ENCODE measurements at regions not wholly inside any gene's neighbourhood (a gene's known extent, or its start where the extent isn't known, plus 50 kb on each side); places are given as distances from the start of the nearest gene placed in this dataset.
A peak's percentile ranks its signal among the peaks of the same experiment; 100 is the strongest.
"Not testable (repeated sequence)": the region's sequence is repeated elsewhere in the genome, so short reads cannot be mapped to it uniquely, and the experiment has no call there.

DNA sequence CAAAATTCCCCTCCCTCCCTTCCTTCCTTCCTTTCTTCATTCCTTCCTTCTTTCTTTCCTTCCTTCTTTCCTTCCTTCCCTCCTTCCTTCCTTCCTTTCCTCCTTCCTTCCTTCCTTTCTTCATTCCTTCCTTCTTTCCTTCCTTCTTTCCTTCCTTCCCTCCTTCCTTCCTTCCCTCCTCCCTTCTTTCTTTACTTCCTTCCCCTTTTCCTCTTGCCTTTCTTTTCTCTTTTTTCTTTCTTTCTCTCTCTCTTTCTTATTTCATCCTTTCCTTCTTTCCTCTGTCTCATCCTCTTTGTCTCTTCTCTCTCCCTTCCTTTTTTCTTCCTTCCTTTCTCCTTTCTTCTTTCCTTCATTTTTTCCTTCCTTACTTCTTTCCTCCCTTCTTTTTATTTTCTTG, 171.9 kb upstream of the BRINP3 start:
- in situ Hi-C loops (cut with HindIII; ENCODE audit: low pct_unique_long_range_greater_than_20kb, low sequenced_read_pairs), result no loop called here
- DNase-seq (ENCODE audit: low read depth, low spot score), result no peak

DNA sequence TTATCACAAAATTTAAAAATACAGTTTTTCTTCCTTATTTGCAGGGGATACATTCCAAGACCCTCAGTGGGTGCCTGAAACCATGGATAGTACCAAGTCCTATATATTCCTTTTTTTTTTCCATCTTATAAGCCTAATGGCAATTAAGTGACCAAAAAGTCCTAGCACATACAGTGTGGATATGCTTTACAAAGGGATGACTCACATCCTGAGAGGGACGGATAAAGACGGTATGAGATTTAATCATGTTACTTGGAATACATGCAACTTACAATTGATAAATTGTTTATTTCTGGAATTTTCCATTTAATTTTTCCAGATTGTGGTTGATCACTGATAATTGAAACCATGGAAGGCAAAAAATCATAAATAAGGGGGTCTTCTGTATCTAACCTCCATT, 181.2 kb upstream of the BRINP3 start:
- in situ Hi-C loops (cut with HindIII; ENCODE audit: low pct_unique_long_range_greater_than_20kb, low sequenced_read_pairs), result no loop called here
- no peak for DNase-seq (ENCODE audit: low read depth, low spot score)

DNA sequence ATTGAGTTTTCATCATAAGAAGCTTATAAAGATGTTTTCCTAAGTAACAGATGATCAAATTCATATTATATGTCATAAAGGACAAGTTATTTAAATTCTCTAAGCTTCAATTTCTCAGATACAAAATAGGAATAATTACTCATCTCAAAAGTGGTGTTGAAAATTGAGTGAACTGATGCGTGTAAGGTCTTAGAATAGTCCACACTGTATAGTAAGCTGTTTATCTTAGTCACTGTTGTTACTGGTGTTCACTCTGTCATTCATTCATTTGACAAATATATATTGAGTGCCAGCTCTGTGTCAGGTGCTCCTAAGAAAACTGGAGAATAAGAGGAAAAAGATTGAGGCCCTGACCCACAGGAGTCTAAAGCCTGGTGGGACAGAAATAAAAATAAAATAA, 186.3 kb upstream of the BRINP3 start:
- no peak for DNase-seq (ENCODE audit: low read depth, low spot score)
- in situ Hi-C loops (cut with HindIII; ENCODE audit: low pct_unique_long_range_greater_than_20kb, low sequenced_read_pairs), result no loop called here

- no peak for DNase-seq (ENCODE audit: low read depth, low spot score)
- in situ Hi-C loops (cut with HindIII; ENCODE audit: low pct_unique_long_range_greater_than_20kb, low sequenced_read_pairs), result no loop called here
Measured at GRCh38 chr1:190665045-190665444, 187.4 kb upstream of the BRINP3 start.

DNA sequence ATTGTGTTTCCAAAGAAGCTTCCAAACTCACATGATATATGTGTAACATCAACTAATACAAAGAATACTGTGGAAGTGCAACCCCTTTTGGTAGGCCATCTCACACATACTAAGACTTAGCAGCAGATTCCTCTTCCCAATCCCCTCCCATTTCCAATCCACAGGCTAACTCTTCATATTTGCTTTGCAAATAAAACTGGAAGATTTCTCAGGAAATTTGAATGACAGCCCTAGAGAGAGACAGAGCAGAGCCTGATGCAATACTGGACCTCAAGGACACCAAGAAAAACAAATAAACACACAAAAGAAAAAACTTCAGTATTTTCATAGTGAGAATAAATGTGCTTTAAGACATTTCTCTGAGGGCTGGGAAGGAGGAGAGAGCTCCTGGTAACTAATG, 190.2 kb upstream of the BRINP3 start:
- in situ Hi-C loops (cut with HindIII; ENCODE audit: low pct_unique_long_range_greater_than_20kb, low sequenced_read_pairs), result no loop called here
- DNase-seq (ENCODE audit: low read depth, low spot score), result no peak

DNA sequence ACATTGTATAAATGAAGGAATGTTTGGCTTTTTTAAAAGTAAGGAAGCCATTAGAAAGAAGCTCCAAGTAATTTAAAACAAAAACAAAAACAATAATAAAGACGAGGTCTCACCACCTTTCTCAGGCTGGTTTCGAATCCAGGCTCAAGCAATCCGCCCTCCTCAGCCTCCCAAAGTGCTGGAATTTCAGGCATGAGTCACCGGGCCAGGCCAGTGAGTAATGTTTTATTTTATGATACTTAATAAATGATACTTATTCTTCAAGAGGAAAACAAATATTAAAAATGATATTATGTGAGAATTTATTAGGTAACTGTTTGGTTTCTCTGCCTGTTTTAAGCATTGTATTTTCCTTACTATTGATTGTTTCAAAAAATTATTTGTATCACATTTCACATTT, 201.4 kb upstream of the BRINP3 start:
- in situ Hi-C loops (cut with HindIII; ENCODE audit: low pct_unique_long_range_greater_than_20kb, low sequenced_read_pairs), result no loop called here
- DNase-seq (ENCODE audit: low read depth, low spot score), result no peak

DNA sequence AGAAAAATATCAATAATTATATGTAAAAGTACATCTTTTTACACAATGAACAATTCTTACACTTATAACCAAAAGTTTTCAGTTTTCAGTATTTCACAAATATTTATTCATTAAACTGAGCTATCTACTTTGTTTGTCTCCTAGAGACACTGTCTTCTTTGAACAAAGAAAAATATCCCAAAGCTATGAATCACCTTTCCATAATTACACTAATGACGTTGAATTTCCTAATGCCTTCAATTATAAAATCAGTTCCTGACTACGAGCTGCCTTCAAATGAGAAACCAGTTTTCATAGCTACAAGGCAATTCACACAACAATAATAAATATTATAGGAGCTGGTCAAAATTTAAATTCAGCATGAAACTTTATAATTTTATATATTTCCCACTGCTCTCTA, 201.8 kb upstream of the BRINP3 start:
- in situ Hi-C loops (cut with HindIII; ENCODE audit: low pct_unique_long_range_greater_than_20kb, low sequenced_read_pairs), result no loop called here
- peak; percentile 16 for DNase-seq (ENCODE audit: low read depth, low spot score)

- in situ Hi-C loops (cut with HindIII; ENCODE audit: low pct_unique_long_range_greater_than_20kb, low sequenced_read_pairs), result no loop called here
- DNase-seq (ENCODE audit: low read depth, low spot score), result no peak
Measured at GRCh38 chr1:190679983-190680382, 202.3 kb upstream of the BRINP3 start.

- no peak for DNase-seq (ENCODE audit: low read depth, low spot score)
- in situ Hi-C loops (cut with HindIII; ENCODE audit: low pct_unique_long_range_greater_than_20kb, low sequenced_read_pairs), result no loop called here
Measured at GRCh38 chr1:190685676-190686075, 208.0 kb upstream of the BRINP3 start.

GRCh38 chr1:190688096-190688495, 210.4 kb upstream of the BRINP3 start:
- in situ Hi-C loops (cut with HindIII; ENCODE audit: low pct_unique_long_range_greater_than_20kb, low sequenced_read_pairs), result no loop called here
- DNase-seq (ENCODE audit: low read depth, low spot score), result no peak

DNA sequence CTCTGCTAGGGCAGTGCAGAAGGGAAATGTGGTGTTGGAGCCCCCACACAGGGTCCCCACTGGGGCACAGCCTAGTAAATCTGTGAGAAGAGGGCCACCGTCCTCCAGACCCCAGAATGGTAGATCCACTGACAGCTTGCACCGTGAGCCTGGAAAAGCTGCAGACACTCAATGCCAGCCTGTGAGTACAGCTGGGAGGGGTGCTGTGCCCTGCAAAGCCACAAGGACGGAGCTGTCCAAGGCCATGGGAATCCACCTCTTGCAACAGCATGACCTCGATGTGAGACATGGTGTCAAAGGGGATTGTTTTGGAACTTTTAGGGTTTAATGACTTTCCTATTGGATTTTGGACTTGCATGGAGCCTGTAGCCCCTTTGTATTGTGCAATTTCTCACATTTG, 220.8 kb upstream of the BRINP3 start:
- DNase-seq (ENCODE audit: low read depth, low spot score); in situ Hi-C loops (cut with HindIII; ENCODE audit: low pct_unique_long_range_greater_than_20kb, low sequenced_read_pairs): not testable (repeated sequence)

GRCh38 chr1:190699165-190699564, 221.5 kb upstream of the BRINP3 start:
- in situ Hi-C loops (cut with HindIII; ENCODE audit: low pct_unique_long_range_greater_than_20kb, low sequenced_read_pairs), result no loop called here
- DNase-seq (ENCODE audit: low read depth, low spot score), result no peak

GRCh38 chr1:190708418-190709057, 230.9 kb upstream of the BRINP3 start:
- in situ Hi-C loops (cut with HindIII; ENCODE audit: low pct_unique_long_range_greater_than_20kb, low sequenced_read_pairs), result no loop called here
- DNase-seq (ENCODE audit: low read depth, low spot score), result no peak

- in situ Hi-C loops (cut with HindIII; ENCODE audit: low pct_unique_long_range_greater_than_20kb, low sequenced_read_pairs), result no loop called here
- no peak for DNase-seq (ENCODE audit: low read depth, low spot score)
Measured at GRCh38 chr1:190711069-190711468, 233.4 kb upstream of the BRINP3 start.

- DNase-seq (ENCODE audit: low read depth, low spot score), result no peak
- in situ Hi-C loops (cut with HindIII; ENCODE audit: low pct_unique_long_range_greater_than_20kb, low sequenced_read_pairs), result no loop called here
Measured at GRCh38 chr1:190717055-190717454, 239.4 kb upstream of the BRINP3 start.

GRCh38 chr1:190736971-190737590, 259.4 kb upstream of the BRINP3 start:
- in situ Hi-C loops (cut with HindIII; ENCODE audit: low pct_unique_long_range_greater_than_20kb, low sequenced_read_pairs), result no loop called here
- no peak for DNase-seq (ENCODE audit: low read depth, low spot score)

DNA sequence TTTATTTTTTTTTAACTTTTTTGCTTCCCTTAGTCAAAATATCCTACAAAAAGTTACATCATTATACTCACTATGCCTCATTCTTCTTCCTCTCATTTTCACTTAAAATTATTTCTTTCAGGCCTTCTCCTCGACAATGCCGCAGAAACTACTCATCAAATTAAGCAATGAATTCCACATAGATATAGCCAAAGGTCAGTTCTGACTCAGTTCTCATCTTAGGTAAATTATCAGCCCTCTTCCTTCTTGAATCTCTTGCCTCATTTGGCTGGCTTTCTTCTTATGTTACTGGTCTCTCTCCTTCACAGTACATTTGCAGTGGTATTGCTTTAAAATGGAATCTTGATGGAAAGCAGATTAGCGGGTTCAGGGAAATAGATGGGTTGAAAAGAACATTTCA, 260.7 kb upstream of the BRINP3 start:
- in situ Hi-C loops (cut with HindIII; ENCODE audit: low pct_unique_long_range_greater_than_20kb, low sequenced_read_pairs), result no loop called here
- DNase-seq (ENCODE audit: low read depth, low spot score), result no peak

DNA sequence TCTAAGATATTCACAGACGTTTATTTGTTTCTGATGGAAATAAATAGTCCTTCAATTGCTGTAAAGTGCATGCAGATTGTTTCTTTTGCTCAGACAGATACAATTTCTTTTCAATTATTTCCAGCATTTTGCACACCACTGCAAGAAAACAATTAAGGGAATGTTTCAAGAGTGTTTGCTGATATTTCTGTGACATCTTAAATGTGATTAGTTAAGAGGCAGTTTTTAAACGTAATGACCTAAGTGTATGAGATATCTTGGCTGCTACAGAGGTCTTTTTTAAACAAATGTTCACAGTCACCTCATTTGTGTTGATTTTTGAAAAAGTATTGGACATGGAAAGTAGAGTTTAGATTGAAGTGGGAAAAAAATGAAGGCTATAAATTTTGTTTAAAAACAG, 262.3 kb upstream of the BRINP3 start:
- in situ Hi-C loops (cut with HindIII; ENCODE audit: low pct_unique_long_range_greater_than_20kb, low sequenced_read_pairs), result no loop called here
- DNase-seq (ENCODE audit: low read depth, low spot score), result no peak

- DNase-seq (ENCODE audit: low read depth, low spot score), result no peak
- in situ Hi-C loops (cut with HindIII; ENCODE audit: low pct_unique_long_range_greater_than_20kb, low sequenced_read_pairs), result no loop called here
Measured at GRCh38 chr1:190747704-190748103, 270.0 kb upstream of the BRINP3 start.

GRCh38 chr1:190752131-190752530, 274.5 kb upstream of the BRINP3 start:
- no peak for DNase-seq (ENCODE audit: low read depth, low spot score)
- in situ Hi-C loops (cut with HindIII; ENCODE audit: low pct_unique_long_range_greater_than_20kb, low sequenced_read_pairs), result no loop called here

Data from SK-MEL-5 (cell line).